ENCODE measurements at regions not wholly inside any gene's neighbourhood (a gene's known extent, or its start where the extent isn't known, plus 50 kb on each side); places are given as distances from the start of the nearest gene placed in this dataset.

- H3K9me3 ChIP-seq, result no peaks in the 10 kb centered on the region
- no peak overlapping the region for H3K27ac ChIP-seq
- TF ChIP-seq CTCF (IDR thresholded peaks at IDR 0.05), result no peak
- peaks cover 19% of the 10 kb centered on the region for H3K4me1 ChIP-seq
- no peaks in the 10 kb centered on the region for H3K36me3 ChIP-seq
- intact Hi-C loops (cut with DNase I), result no loop called here
- ATAC-seq (no peak), DNase-seq (no peak)
- H3K4me3 ChIP-seq, result no peak overlapping the region
- no peaks in the 10 kb centered on the region for H3K27me3 ChIP-seq (ENCODE audit: low read depth)
Observed at GRCh38 chr15:69727121-69727924, 274.7 kb downstream of the RPLP1 start.

- intact Hi-C loops (cut with DNase I), result no loop called here
- Histone ChIP-seq H3K4me1 (peaks cover 16% of the 10 kb centered on the region), H3K27me3 (ENCODE audit: low read depth) (no peaks in the 10 kb centered on the region), H3K36me3 (no peaks in the 10 kb centered on the region), H3K4me3 (no peak overlapping the region), H3K27ac (no peak overlapping the region), H3K9me3 (no peaks in the 10 kb centered on the region)
- peak; percentile 58 for DNase-seq
- no peak for ATAC-seq
- peak; percentile 80 for TF ChIP-seq CTCF (IDR thresholded peaks at IDR 0.05)
Observed at GRCh38 chr15:69729167-69729748, 276.6 kb downstream of the RPLP1 start.

- TF ChIP-seq CTCF (IDR thresholded peaks at IDR 0.05), result no peak
- Histone ChIP-seq H3K4me1 (peaks cover 4% of the 10 kb centered on the region), H3K27ac (no peak overlapping the region), H3K27me3 (ENCODE audit: low read depth) (no peaks in the 10 kb centered on the region), H3K4me3 (no peak overlapping the region), H3K36me3 (no peaks in the 10 kb centered on the region), H3K9me3 (no peaks in the 10 kb centered on the region)
- intact Hi-C loops (cut with DNase I), result no loop called here
- ATAC-seq (no peak), DNase-seq (no peak)
Observed at GRCh38 chr15:69730281-69731080, 277.9 kb downstream of the RPLP1 start.

- Histone ChIP-seq H3K27me3 (ENCODE audit: low read depth) (no peaks in the 10 kb centered on the region), H3K4me1 (no peaks in the 10 kb centered on the region), H3K27ac (no peak overlapping the region), H3K4me3 (no peak overlapping the region), H3K36me3 (no peaks in the 10 kb centered on the region), H3K9me3 (no peaks in the 10 kb centered on the region)
- DNase-seq (no peak), ATAC-seq (no peak)
- intact Hi-C loops (cut with DNase I), result no loop called here
- TF ChIP-seq CTCF (IDR thresholded peaks at IDR 0.05), result no peak
Observed at GRCh38 chr15:69731081-69731330, 278.4 kb downstream of the RPLP1 start.

- Histone ChIP-seq H3K4me3 (no peak overlapping the region), H3K36me3 (no peaks in the 10 kb centered on the region)
- DNase-seq, result no peak
Observed at GRCh38 chr15:69731581-69731980, 279.0 kb downstream of the RPLP1 start.

More at GRCh38 chr15:69731581-69731980, 279.0 kb downstream of the RPLP1 start:
- no peak for TF ChIP-seq CTCF (IDR thresholded peaks at IDR 0.05)
- ATAC-seq, result no peak
- H3K9me3 ChIP-seq, result no peaks in the 10 kb centered on the region
- intact Hi-C loops (cut with DNase I), result no loop called here
- H3K27me3 ChIP-seq (ENCODE audit: low read depth), result no peaks in the 10 kb centered on the region
- no peaks in the 10 kb centered on the region for H3K4me1 ChIP-seq
- no peak overlapping the region for H3K27ac ChIP-seq
